ENCODE measurements at regions not wholly inside any gene's neighbourhood (a gene's known extent, or its start where the extent isn't known, plus 50 kb on each side); places are given as distances from the start of the nearest gene placed in this dataset.

- no peak for TF ChIP-seq CREM (IDR thresholded peaks at IDR 0.05; ENCODE audit: low read depth)
- no peak for TF ChIP-seq EP300 (IDR thresholded peaks at IDR 0.05; ENCODE audit: borderline replicate concordance in 1 of 2, control insufficient read depth in 1 of 2, low read depth in 2 of 2, low read length in 2 of 2)
- TF ChIP-seq SPI1 (IDR thresholded peaks at IDR 0.05; ENCODE audit: borderline replicate concordance, insufficient read depth, low read depth, low read length) = no peak
- no peak for TF ChIP-seq EZH2 (IDR thresholded peaks at IDR 0.05; ENCODE audit: borderline replicate concordance, control insufficient read depth, low read depth, low read length)
- TF ChIP-seq CTCF (IDR thresholded peaks at IDR 0.05 in 2 of 3, conservative IDR thresholded peaks at IDR 0.05 in 1 of 3; ENCODE audit: control insufficient read depth in 2 of 3, extremely low read depth in 1 of 3, insufficient read depth in 1 of 3, low read depth in 3 of 3, low read length in 3 of 3) = no peak
These were observed 1293.1 kb upstream of the SLC39A10 start for GRCh38 chr2:194363878-194364277.

Data from GM12878 (cell line).